Loucy (cell line): ENCODE measurements at regions not wholly inside any gene's neighbourhood (a gene's known extent, or its start where the extent isn't known, plus 50 kb on each side); places are given as distances from the start of the nearest gene placed in this dataset.

Source experiments
- EZH2phosphoT487 ChIP-seq: fragments of 200-600 bp; IDR thresholded peaks from 2 replicates; pipeline ENCODE4 v1.6.1; 2018; ENCODE audit warnings: antibody characterized with exemption, mild to moderate bottlenecking, moderate library complexity, borderline replicate concordance
- TF ChIP-seq, protein P1 (sequence below): fragments of 200-600 bp; sonication (generic); conservative IDR thresholded peaks from 2 replicates; pipeline ENCODE4 v1.5.1; 2014; ENCODE audit warnings: mild to moderate bottlenecking, antibody characterized with exemption, low read length

DNA sequence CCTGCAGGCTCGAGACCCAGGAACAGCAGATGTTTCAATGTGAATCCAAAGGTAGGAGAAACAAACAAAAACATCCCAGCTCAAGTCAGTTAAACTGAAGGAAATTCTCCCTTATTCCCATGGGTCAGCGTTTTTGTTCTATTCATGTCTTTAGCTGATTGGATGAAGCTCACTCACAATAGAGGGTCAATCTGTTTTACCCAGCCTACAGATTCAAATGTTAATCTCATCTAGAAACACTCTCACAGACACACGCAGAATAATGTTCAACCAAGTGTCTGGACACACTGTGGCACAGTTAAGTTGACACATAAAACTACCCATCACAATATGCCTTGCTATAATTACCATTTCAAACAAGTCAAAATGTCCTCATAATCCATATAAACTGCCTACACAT lies 180.6 kb upstream of the CDH8 start:
- TF ChIP-seq, protein P1, sequence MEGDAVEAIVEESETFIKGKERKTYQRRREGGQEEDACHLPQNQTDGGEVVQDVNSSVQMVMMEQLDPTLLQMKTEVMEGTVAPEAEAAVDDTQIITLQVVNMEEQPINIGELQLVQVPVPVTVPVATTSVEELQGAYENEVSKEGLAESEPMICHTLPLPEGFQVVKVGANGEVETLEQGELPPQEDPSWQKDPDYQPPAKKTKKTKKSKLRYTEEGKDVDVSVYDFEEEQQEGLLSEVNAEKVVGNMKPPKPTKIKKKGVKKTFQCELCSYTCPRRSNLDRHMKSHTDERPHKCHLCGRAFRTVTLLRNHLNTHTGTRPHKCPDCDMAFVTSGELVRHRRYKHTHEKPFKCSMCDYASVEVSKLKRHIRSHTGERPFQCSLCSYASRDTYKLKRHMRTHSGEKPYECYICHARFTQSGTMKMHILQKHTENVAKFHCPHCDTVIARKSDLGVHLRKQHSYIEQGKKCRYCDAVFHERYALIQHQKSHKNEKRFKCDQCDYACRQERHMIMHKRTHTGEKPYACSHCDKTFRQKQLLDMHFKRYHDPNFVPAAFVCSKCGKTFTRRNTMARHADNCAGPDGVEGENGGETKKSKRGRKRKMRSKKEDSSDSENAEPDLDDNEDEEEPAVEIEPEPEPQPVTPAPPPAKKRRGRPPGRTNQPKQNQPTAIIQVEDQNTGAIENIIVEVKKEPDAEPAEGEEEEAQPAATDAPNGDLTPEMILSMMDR: no peak
- no peak for TF ChIP-seq EZH2phosphoT487
